Coronary artery (tissue), 2 donors: ENCODE measurements at regions not wholly inside any gene's neighbourhood (a gene's known extent, or its start where the extent isn't known, plus 50 kb on each side); places are given as distances from the start of the nearest gene placed in this dataset.

Source experiments
- DNase-seq: peaks from one replicate; pipeline ENCODE4 v3.0.0-alpha.2; 2017; ENCODE audit warnings: low spot score
- H3K27ac ChIP-seq, 2 donors: fragments of 200-600 bp; sonication (generic); one replicate each; pipeline ENCODE4 v1.5.1; 2016 to 2019
- H3K4me3 ChIP-seq: fragments of 200-600 bp; sonication (generic); 2 replicates; pipeline ENCODE4 v1.5.1; 2016; ENCODE audit warnings: mild to moderate bottlenecking, moderate library complexity
- CTCF ChIP-seq: fragments of 200-600 bp; sonication (generic); IDR thresholded peaks from one replicate; pipeline ENCODE4 v1.5.1; 2019; ENCODE audit warnings: antibody characterized with exemption

DNA sequence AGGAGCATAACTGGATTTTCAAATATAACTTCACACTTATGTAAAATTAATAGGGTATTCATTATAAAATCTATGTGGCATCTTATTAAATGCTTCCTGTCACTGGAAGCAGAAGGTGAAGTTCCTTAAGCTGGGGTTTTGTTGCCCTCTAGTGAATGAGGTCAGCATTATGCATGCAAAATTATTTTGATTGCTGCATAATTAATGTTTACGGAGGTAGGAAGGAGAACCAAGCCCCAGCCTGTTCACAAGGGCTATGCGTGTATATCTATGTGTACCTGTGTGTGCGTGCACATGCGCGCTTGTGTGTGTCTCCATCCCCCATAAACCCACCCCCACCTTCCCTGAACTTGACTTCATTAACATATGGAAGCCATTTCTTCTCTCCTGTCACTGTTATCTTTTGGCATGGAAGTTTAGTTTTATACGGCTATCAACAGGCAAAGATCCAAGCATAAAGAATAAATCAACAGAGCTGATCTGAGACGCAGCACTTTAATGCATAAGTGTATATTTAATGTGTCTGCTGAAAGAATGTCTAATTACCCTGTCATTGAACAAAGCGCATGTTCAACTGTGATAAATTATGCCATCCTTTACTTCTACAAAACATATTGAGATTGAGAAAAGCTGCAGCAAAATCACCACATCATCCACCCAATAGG lies 90.2 kb upstream of the CDH4 start:
- Histone ChIP-seq H3K27ac (no peak overlapping the region), H3K4me3 (no peak overlapping the region)
- no peak for TF ChIP-seq CTCF
- no peak for DNase-seq

GRCh38 chr20:61162451-61162850 lies 89.6 kb upstream of the CDH4 start:
- Histone ChIP-seq H3K4me3 (no peak overlapping the region), H3K27ac (no peak overlapping the region)
- no peak for DNase-seq
- TF ChIP-seq CTCF, result no peak

DNA sequence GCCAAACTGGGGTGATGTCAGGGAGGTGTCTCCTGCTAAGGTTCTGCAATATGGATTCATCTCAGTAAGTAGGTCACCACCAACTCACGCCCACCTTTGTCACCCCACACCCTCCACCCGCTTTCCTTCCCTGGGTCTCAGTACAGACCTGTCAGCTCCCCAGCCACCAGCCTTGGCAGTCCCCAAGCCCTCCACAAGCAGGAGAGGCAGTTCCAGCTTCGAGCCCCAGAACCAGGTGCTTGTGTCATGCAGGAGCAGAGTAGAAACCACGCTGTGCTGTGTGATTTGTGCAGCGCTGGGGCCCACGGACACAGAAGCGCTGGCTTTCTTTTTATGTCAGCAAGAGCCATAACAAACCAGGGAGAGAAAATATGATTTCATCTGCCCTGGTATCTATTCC lies 89.0 kb upstream of the CDH4 start:
- TF ChIP-seq CTCF, result no peak
- Histone ChIP-seq H3K27ac (no peak overlapping the region), H3K4me3 (no peak overlapping the region)
- no peak for DNase-seq

- Histone ChIP-seq H3K27ac (no peak overlapping the region), H3K4me3 (no peak overlapping the region)
- DNase-seq, result no peak
- no peak for TF ChIP-seq CTCF
Observed at GRCh38 chr20:61166324-61166723, 85.7 kb upstream of the CDH4 start.

DNA sequence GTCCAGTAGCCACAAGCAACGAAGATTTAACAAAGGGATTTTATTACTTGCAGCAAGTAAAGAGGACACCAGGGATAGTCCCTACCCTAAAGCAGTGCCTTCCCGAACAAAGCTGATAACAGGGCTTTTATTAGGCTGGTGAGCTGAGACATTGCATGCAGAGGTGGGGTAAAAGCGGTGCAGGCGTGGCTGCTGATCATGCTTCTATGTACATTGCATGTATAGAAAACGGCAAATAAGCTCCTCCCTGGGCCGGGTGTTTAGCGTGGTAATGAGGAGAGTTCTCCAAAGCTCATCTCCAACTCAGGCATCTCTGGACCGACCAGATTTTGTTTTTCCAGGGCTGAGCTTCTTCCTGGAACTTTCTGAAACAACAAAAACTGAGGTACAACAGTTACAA lies 83.5 kb upstream of the CDH4 start:
- H3K4me3 ChIP-seq, result no peak overlapping the region
- H3K27ac ChIP-seq, result no peak overlapping the region
- TF ChIP-seq CTCF, result no peak
- no peak for DNase-seq

GRCh38 chr20:61169874-61170273 lies 82.2 kb upstream of the CDH4 start:
- DNase-seq, result no peak
- no peak for TF ChIP-seq CTCF
- H3K4me3 ChIP-seq, result no peak overlapping the region
- H3K27ac ChIP-seq, result no peak overlapping the region

GRCh38 chr20:61170496-61171320 lies 81.4 kb upstream of the CDH4 start:
- no peak overlapping the region for H3K27ac ChIP-seq
- no peak for TF ChIP-seq CTCF

More at GRCh38 chr20:61170496-61171320, 81.4 kb upstream of the CDH4 start:
- no peak for DNase-seq
- H3K4me3 ChIP-seq, result no peak overlapping the region
